OCI-LY3 (cell line): ENCODE measurements at regions not wholly inside any gene's neighbourhood (a gene's known extent, or its start where the extent isn't known, plus 50 kb on each side); places are given as distances from the start of the nearest gene placed in this dataset.

Experiments
- H2AFZ ChIP-seq: fragments of 200-600, 300-600 bp; shearing (Covaris generic); 2 replicates; pipeline ENCODE4 v1.6.0; 2014; ENCODE audit warnings: antibody characterized with exemption, low read depth, low read length
- H3K27ac ChIP-seq: fragments of 200-600, 300-600 bp; sonication (generic); 2 replicates; pipeline ENCODE4 v1.5.1; 2014; ENCODE audit warnings: mild to moderate bottlenecking, low read length, moderate library complexity, mixed read lengths
- H3K27me3 ChIP-seq: fragments of 200-600, 300-600 bp; sonication (generic); 2 replicates; pipeline ENCODE4 v1.6.1; 2014; ENCODE audit warnings: low read depth, low read length, mixed read lengths
- H3K36me3 ChIP-seq: fragments of 200-600, 300-600 bp; sonication (generic); replicated peaks from 2 replicates; pipeline ENCODE3; 2014; ENCODE audit warnings: low read depth, low read length, mixed read lengths
- H3K4me1 ChIP-seq: fragments of 300-600, 200-600 bp; sonication (generic); 2 replicates; pipeline ENCODE4 v1.6.1; 2014; ENCODE audit warnings: low read length, mixed read lengths
- H3K4me2 ChIP-seq: fragments of 200-600, 300-600 bp; sonication (generic); 2 replicates; pipeline ENCODE4 v1.6.1; 2014; ENCODE audit warnings: low read length, mixed read lengths
- H3K4me3 ChIP-seq: fragments of 300-600, 200-600 bp; sonication (generic); 2 replicates; pipeline ENCODE4 v1.5.1; 2014; ENCODE audit warnings: antibody characterized with exemption, mild to moderate bottlenecking, low read length, moderate library complexity
- H3K79me2 ChIP-seq: fragments of 300-600, 200-600 bp; shearing (Covaris generic); 2 replicates; pipeline ENCODE4 v1.6.1; 2014; ENCODE audit warnings: mild to moderate bottlenecking, low read length, mixed read lengths
- H3K9ac ChIP-seq: fragments of 300-600, 200-600 bp; shearing (Covaris generic); 2 replicates; pipeline ENCODE4 v1.6.0; 2014; ENCODE audit warnings: mild to moderate bottlenecking, low read length, moderate library complexity
- H3K9me3 ChIP-seq: fragments of 200-600, 300-600 bp; shearing (Covaris generic); 2 replicates; pipeline ENCODE4 v1.6.1; 2014; ENCODE audit warnings: low read length, mixed read lengths; ENCODE audit not compliant: insufficient read depth
- H4K20me1 ChIP-seq: fragments of 200-600, 300-600 bp; sonication (generic); 2 replicates; pipeline ENCODE4 v1.6.1; 2016; ENCODE audit warnings: low read length, mixed read lengths; ENCODE audit not compliant: insufficient read depth
- EZH2phosphoT487 ChIP-seq: fragments of 200-600 bp; shearing (Covaris generic); IDR thresholded peaks from 2 replicates; pipeline ENCODE4 v1.6.1; 2018; ENCODE audit warnings: antibody characterized with exemption, mixed run types, low read depth
- TF ChIP-seq, protein P1 (sequence below): fragments of 200-600, 300-600 bp; sonication (generic); IDR thresholded peaks from 2 replicates; pipeline ENCODE4 v1.5.1; 2014; ENCODE audit warnings: antibody characterized with exemption, low read length, low read depth

DNA sequence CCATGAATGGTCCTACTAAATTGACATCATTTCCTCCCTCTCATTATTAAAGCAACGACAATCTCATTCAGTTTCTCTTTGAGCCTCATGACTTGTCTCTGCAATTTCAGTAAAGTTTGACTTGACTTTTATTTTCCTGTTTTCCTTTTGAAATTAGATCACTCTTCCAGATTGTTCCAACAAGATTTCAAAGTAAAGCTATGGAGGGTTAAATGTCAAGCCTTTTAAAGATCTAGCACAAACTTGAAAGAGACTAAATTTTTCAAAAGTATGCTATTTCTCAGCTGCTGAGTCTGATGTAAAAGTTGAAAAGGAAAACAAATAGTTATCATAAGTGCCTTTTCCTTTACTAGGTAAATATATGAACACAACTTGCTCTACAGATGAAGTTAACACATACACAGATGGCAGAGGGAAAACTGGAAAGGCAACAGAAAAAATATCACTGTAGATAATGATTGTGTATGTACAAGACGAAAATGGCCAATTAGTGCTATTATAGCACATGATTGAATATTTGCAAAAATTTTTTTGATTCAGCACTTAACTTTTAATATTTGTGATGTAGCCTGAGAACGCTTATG lies 200.6 kb downstream of the WDR11 start:
- TF ChIP-seq, protein P1, sequence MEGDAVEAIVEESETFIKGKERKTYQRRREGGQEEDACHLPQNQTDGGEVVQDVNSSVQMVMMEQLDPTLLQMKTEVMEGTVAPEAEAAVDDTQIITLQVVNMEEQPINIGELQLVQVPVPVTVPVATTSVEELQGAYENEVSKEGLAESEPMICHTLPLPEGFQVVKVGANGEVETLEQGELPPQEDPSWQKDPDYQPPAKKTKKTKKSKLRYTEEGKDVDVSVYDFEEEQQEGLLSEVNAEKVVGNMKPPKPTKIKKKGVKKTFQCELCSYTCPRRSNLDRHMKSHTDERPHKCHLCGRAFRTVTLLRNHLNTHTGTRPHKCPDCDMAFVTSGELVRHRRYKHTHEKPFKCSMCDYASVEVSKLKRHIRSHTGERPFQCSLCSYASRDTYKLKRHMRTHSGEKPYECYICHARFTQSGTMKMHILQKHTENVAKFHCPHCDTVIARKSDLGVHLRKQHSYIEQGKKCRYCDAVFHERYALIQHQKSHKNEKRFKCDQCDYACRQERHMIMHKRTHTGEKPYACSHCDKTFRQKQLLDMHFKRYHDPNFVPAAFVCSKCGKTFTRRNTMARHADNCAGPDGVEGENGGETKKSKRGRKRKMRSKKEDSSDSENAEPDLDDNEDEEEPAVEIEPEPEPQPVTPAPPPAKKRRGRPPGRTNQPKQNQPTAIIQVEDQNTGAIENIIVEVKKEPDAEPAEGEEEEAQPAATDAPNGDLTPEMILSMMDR = no peak
- no peak for TF ChIP-seq EZH2phosphoT487
- Histone ChIP-seq H4K20me1 (no peaks in the 10 kb centered on the region), H2AFZ (no peak overlapping the region), H3K4me3 (no peak overlapping the region), H3K79me2 (no peaks in the 10 kb centered on the region), H3K27me3 (peaks cover 11% of the 10 kb centered on the region; the same call in 1 of the 2 replicates), H3K4me1 (no peaks in the 10 kb centered on the region), H3K4me2 (no peak overlapping the region), H3K27ac (no peak overlapping the region), H3K9me3 (no peaks in the 10 kb centered on the region), H3K9ac (no peak overlapping the region), H3K36me3 (no peaks in the 10 kb centered on the region)

DNA sequence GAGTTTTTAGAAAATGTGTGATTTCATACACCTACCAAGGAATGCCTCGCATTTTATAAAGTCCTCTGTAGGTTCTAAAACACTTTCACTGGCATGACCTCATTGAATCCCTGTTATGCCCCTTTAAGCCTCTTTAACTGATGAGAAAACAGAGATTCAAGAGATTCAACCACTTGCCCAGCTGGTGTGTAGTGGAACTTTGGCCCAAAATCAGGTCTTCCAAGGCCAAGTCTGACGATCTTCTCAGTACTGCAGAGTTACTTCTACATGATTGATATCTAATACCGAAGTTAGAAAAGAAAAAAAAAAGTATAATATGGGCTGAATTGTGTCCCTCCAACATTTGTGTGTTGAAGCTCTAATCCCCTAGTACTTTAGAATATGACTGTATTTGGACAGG lies 202.0 kb downstream of the WDR11 start:
- Histone ChIP-seq H3K4me3 (no peak overlapping the region), H3K9ac (no peak overlapping the region), H3K79me2 (no peaks in the 10 kb centered on the region)

DNA sequence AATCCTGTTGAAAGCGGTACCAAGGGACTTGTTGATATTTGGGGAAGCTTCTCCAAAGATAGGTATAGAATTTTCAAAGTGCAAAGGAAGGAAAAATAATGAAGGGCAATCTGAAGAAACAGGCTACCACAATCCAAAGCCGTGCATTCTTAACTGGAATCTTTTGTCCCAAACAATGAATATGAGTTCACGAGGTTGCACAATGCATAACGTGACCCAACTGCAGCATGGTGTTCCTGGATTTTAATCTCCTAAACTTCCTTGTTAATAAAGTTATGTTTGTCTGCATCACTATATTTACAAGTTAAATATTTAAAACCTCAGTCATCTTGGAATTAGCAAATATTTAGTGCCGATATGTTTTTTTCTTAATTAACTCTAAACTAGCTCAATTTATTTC lies 203.7 kb downstream of the WDR11 start:
- TF ChIP-seq, protein P1 = no peak
- TF ChIP-seq EZH2phosphoT487 = no peak
- H3K27ac ChIP-seq = no peak overlapping the region
- H3K9me3 ChIP-seq = no peaks in the 10 kb centered on the region
- no peaks in the 10 kb centered on the region for H3K36me3 ChIP-seq
- no peaks in the 10 kb centered on the region for H3K4me1 ChIP-seq
- H3K4me2 ChIP-seq = no peak overlapping the region
- H2AFZ ChIP-seq = no peak overlapping the region
- no peak overlapping the region for H3K9ac ChIP-seq
- no peak overlapping the region for H3K4me3 ChIP-seq
- H4K20me1 ChIP-seq = no peaks in the 10 kb centered on the region
- H3K79me2 ChIP-seq = no peaks in the 10 kb centered on the region
- H3K27me3 ChIP-seq = peaks cover 14% of the 10 kb centered on the region; the same call in 1 of the 2 replicates

More for the DNA sequence above, 202.0 kb downstream of the WDR11 start:
- TF ChIP-seq, protein P1 = no peak
- TF ChIP-seq EZH2phosphoT487 = no peak
- no peak overlapping the region for H3K27ac ChIP-seq
- H3K27me3 ChIP-seq = peaks cover 11% of the 10 kb centered on the region; the same call in 1 of the 2 replicates
- no peaks in the 10 kb centered on the region for H3K36me3 ChIP-seq
- H3K4me2 ChIP-seq = no peak overlapping the region
- H4K20me1 ChIP-seq = no peaks in the 10 kb centered on the region
- H3K4me1 ChIP-seq = no peaks in the 10 kb centered on the region
- no peak overlapping the region for H2AFZ ChIP-seq
- H3K9me3 ChIP-seq = no peaks in the 10 kb centered on the region

DNA sequence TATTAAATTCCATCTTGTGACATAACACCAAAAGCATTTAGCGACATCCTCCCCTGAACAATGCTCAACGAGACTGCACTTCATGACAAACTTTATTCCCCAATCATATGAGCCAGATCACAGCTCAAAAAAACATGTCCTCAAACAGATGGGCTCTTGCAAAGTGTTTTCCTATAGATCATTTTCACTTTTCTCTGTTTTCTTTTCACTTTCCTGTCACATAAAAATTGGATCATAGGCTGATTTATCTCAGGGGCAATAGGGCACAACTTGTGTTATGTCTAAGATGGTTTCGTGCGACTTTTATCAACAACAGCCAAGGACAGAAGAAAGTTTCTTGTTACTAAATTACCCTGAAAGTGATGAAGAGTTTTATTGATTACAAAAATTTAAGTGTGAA lies 206.1 kb downstream of the WDR11 start:
- no peak for TF ChIP-seq EZH2phosphoT487
- Histone ChIP-seq H3K4me2 (no peak overlapping the region), H3K9me3 (no peaks in the 10 kb centered on the region), H3K36me3 (no peaks in the 10 kb centered on the region), H3K9ac (no peak overlapping the region), H3K4me1 (0 out of 2 replicates have a peak, but pooled peaks cover 2% of the 10 kb centered on the region), H2AFZ (no peak overlapping the region), H3K4me3 (no peak overlapping the region), H4K20me1 (no peaks in the 10 kb centered on the region), H3K79me2 (no peaks in the 10 kb centered on the region), H3K27me3 (peaks cover 18% of the 10 kb centered on the region; the same call in 1 of the 2 replicates), H3K27ac (no peak overlapping the region)
